ENCODE measurements at regions not wholly inside any gene's neighbourhood (a gene's known extent, or its start where the extent isn't known, plus 50 kb on each side); places are given as distances from the start of the nearest gene placed in this dataset.

DNA sequence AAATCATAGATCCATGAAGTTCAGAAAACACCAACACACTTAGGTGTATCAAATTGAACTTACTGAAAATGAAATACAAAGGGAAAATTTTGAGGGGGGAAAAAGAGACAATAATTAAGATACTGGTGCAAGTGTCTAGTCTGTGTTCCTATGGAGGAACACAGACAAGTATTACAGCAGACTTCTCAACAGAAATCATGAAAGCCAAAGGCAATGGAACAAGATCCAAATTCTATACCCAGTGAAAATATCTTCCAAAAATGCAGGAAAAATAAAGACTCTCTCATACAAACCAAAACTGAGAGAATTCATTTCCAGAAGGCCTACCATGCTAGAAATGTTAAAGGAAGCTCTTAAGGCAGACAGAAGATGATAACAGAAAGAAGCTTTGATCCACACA, 63.1 kb downstream of the NRN1 start:
- TF ChIP-seq POLR2A (IDR thresholded peaks at IDR 0.05) = no peak
- TF ChIP-seq, protein P1, sequence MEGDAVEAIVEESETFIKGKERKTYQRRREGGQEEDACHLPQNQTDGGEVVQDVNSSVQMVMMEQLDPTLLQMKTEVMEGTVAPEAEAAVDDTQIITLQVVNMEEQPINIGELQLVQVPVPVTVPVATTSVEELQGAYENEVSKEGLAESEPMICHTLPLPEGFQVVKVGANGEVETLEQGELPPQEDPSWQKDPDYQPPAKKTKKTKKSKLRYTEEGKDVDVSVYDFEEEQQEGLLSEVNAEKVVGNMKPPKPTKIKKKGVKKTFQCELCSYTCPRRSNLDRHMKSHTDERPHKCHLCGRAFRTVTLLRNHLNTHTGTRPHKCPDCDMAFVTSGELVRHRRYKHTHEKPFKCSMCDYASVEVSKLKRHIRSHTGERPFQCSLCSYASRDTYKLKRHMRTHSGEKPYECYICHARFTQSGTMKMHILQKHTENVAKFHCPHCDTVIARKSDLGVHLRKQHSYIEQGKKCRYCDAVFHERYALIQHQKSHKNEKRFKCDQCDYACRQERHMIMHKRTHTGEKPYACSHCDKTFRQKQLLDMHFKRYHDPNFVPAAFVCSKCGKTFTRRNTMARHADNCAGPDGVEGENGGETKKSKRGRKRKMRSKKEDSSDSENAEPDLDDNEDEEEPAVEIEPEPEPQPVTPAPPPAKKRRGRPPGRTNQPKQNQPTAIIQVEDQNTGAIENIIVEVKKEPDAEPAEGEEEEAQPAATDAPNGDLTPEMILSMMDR (IDR thresholded peaks at IDR 0.05 in 4 of 5, conservative IDR thresholded peaks at IDR 0.05 in 1 of 5) = no peak
